Endothelial cell of umbilical vein (primary cell): ENCODE measurements at regions not wholly inside any gene's neighbourhood (a gene's known extent, or its start where the extent isn't known, plus 50 kb on each side); places are given as distances from the start of the nearest gene placed in this dataset.

Experiments
- BruUV-seq: library from RNA; stranded (reverse); fragments of 400-500 nt; replicated peaks from 2 replicates; lab custom pipeline; 2021; lab: Mats Ljungman, UMichigan
- CTCF ChIA-PET: fragments of 300-600, 350-600 bp; sonication (Branson Sonifier 250); formaldehyde crosslinking; loops from one replicate; lab custom pipeline; 2021; ENCODE audit warnings: antibody characterized with exemption, inconsistent platforms; lab: Charles Lee
- POLR2A ChIA-PET: fragments of 300-600, 350-600 bp; sonication (Branson Sonifier 250); formaldehyde crosslinking; loops from one replicate; lab custom pipeline; 2021; ENCODE audit warnings: antibody characterized with exemption, inconsistent platforms; lab: Charles Lee
- DNase-seq: peaks from one replicate; pipeline ENCODE4 v3.0.0-alpha.2; 2011; ENCODE audit warnings: low read depth, low spot score
- FAIRE-seq: peaks from 2 replicates; lab custom pipeline; 2011; peaks lifted over from hg19 to GRCh38; lab: Jason Lieb, UNC
- H2AFZ ChIP-seq: 2 replicates; pipeline ENCODE4 v1.6.0; 2012; ENCODE audit warnings: low read depth, low read length, control low read depth, inconsistent platforms
- H3K27ac ChIP-seq: 2 replicates; pipeline ENCODE4 v1.5.1; 2011; ENCODE audit warnings: low read depth, mild to moderate bottlenecking, control low read depth, low read length, moderate library complexity; ENCODE audit not compliant: insufficient read depth
- H3K27me3 ChIP-seq, 2 experiments: 2 replicates each; pipeline versions ENCODE4 v1.6.0 to v1.6.1; 2011; ENCODE audit warnings: low read length in 2 of 2, mixed read lengths in 1 of 2; ENCODE audit not compliant: control insufficient read depth in 2 of 2, insufficient read depth in 2 of 2
- H3K36me3 ChIP-seq, 2 experiments: 2 replicates in 1 of 2; 3 replicates in 1 of 2; pipeline ENCODE4 v1.5.1; 2011; ENCODE audit warnings: low read length in 2 of 2, mild to moderate bottlenecking in 1 of 2, moderate library complexity in 1 of 2; ENCODE audit not compliant: control insufficient read depth in 2 of 2, insufficient read depth in 2 of 2; ENCODE audit errors: extremely low read depth in 1 of 2
- H3K4me1 ChIP-seq: 3 replicates; pipeline ENCODE4 v1.5.1; 2011; ENCODE audit warnings: mild to moderate bottlenecking, low read length; ENCODE audit not compliant: control insufficient read depth, insufficient read depth; ENCODE audit errors: extremely low read depth
- H3K4me2 ChIP-seq: 2 replicates; pipeline ENCODE4 v1.6.1; 2011; ENCODE audit warnings: low read length, control low read depth, mixed read lengths; ENCODE audit not compliant: insufficient read depth
- H3K4me3 ChIP-seq, 3 experiments: fragments of 200-600 bp in 1 of 3; sonication (generic), shearing (Covaris generic) in 1 of 3; replicated peaks in 1 of 3; 2 replicates each; pipeline ENCODE4 v1.5.1; 2011 to 2016; ENCODE audit warnings: control low read depth in 3 of 3, low read length in 3 of 3, mild to moderate bottlenecking in 2 of 3, inconsistent platforms in 1 of 3, low read depth in 1 of 3, moderate library complexity in 1 of 3; ENCODE audit not compliant: insufficient read depth in 1 of 3
- H3K79me2 ChIP-seq: 2 replicates; pipeline ENCODE4 v1.6.0; 2012; ENCODE audit warnings: low read length, inconsistent platforms; ENCODE audit not compliant: control insufficient read depth, insufficient read depth
- H3K9ac ChIP-seq: replicated peaks from 2 replicates; pipeline ENCODE3; 2011; ENCODE audit warnings: low read length, control low read depth; ENCODE audit not compliant: insufficient read depth; ENCODE audit errors: extremely low read depth
- H3K9me1 ChIP-seq: replicated peaks from 3 replicates; pipeline ENCODE4 v1.6.0; 2011; ENCODE audit warnings: mild to moderate bottlenecking, low read length; ENCODE audit not compliant: control insufficient read depth, insufficient read depth; ENCODE audit errors: extremely low read depth
- H3K9me3 ChIP-seq: replicated peaks from 2 replicates; pipeline ENCODE4 v1.5.1; 2012; ENCODE audit warnings: low read length, inconsistent platforms; ENCODE audit not compliant: control insufficient read depth, insufficient read depth
- H4K20me1 ChIP-seq: replicated peaks from 2 replicates; pipeline ENCODE3; 2011; ENCODE audit warnings: mild to moderate bottlenecking, low read length; ENCODE audit not compliant: control insufficient read depth, insufficient read depth; ENCODE audit errors: extremely low read depth
- CTCF ChIP-seq, 2 donors: IDR thresholded peaks; 1 replicate in 1 of 2; 2 replicates in 1 of 2; pipeline ENCODE4 v1.5.1; 2011; ENCODE audit warnings: low read length in 2 of 2, mild to moderate bottlenecking in 2 of 2, moderate library complexity in 2 of 2, control low read depth in 1 of 2, inconsistent platforms in 1 of 2, low read depth in 1 of 2; ENCODE audit not compliant: insufficient read depth in 1 of 2; ENCODE audit errors: extremely low read depth in 1 of 2
- EZH2 ChIP-seq: IDR thresholded peaks from 2 replicates; pipeline ENCODE4 v1.6.1; 2012; ENCODE audit warnings: borderline replicate concordance, low read depth, mild to moderate bottlenecking, moderate library complexity, low read length, inconsistent platforms; ENCODE audit not compliant: severe bottlenecking
- FOS ChIP-seq: IDR thresholded peaks from 2 replicates; pipeline ENCODE4 v1.6.1; 2011; ENCODE audit warnings: mild to moderate bottlenecking, low read length, moderate library complexity, borderline replicate concordance; ENCODE audit not compliant: insufficient read depth
- GATA2 ChIP-seq: IDR thresholded peaks from 2 replicates; pipeline ENCODE4 v1.7.0; 2011; ENCODE audit warnings: low read depth, mild to moderate bottlenecking, moderate library complexity, mixed read lengths, low read length; ENCODE audit not compliant: insufficient read length, insufficient read depth
- JUN ChIP-seq: IDR thresholded peaks from 2 replicates; pipeline ENCODE4 v1.6.1; 2011; ENCODE audit warnings: borderline replicate concordance, low read depth; ENCODE audit not compliant: insufficient read length, insufficient read depth
- MAX ChIP-seq: IDR thresholded peaks from 2 replicates; pipeline ENCODE4 v1.6.1; 2011; ENCODE audit not compliant: insufficient read depth, insufficient read length
- MYC ChIP-seq: IDR thresholded peaks from one replicate; pipeline ENCODE4 v1.6.1; 2011; ENCODE audit warnings: mild to moderate bottlenecking, low read depth, low read length
- POLR2A ChIP-seq: IDR thresholded peaks from 2 replicates; pipeline ENCODE4 v1.6.1; 2012; ENCODE audit warnings: low read depth, mild to moderate bottlenecking, control low read depth, low read length
- POLR2AphosphoS5 ChIP-seq: IDR thresholded peaks from 2 replicates; pipeline ENCODE4 v1.6.1; 2012; ENCODE audit warnings: low read depth, mild to moderate bottlenecking, control low read depth, low read length, moderate library complexity; ENCODE audit not compliant: insufficient read depth
- dilution Hi-C: fragments of 300-500 bp; cut with MboI; formaldehyde crosslinking; loops from one replicate; pipeline ENCODE4 v1.15.0; 2019; ENCODE audit warnings: low sequenced_read_pairs; ENCODE audit not compliant: extremely low pct_ligation_motif_present
- intact Hi-C: fragments of 100-400 bp; cut with micrococcal nuclease; formaldehyde crosslinking; loops from one replicate; pipeline ENCODE4 v1.10.0; 2022

GRCh38 chr14:49989966-49990365 is 97.1 kb downstream of the ARF6 start:
- Histone ChIP-seq H3K9ac (no peak overlapping the region), H3K4me1 (peaks cover 5% of the 10 kb centered on the region), H3K9me3 (no peaks in the 10 kb centered on the region), H3K9me1 (no peaks in the 10 kb centered on the region), H4K20me1 (no peaks in the 10 kb centered on the region), H3K4me3 (no peak overlapping the region), H3K4me2 (no peak overlapping the region), H3K79me2 (no peaks in the 10 kb centered on the region), H3K36me3 (no peaks in the 10 kb centered on the region), H3K27ac (no peak overlapping the region), H3K27me3 (no peaks in the 10 kb centered on the region), H2AFZ (no peak overlapping the region)
- CTCF ChIA-PET = interaction anchor here (1.2 to 1.5 kb wide), 2 partner anchors 8 to 19 kb away, joined by 3 read pairs; no protein-coding TSS in a partner anchor
- dilution Hi-C loops (no loop called here), intact Hi-C loops (no loop called here)
- TF ChIP-seq MAX = no peak
- POLR2A ChIA-PET = interaction anchor here (0.7 kb wide), 1 partner anchor 11 kb away, joined by 3 read pairs; no protein-coding TSS in a partner anchor
- DNase-seq = no peak
- no peak for FAIRE-seq
- BruUV-seq = no TSS peak

GRCh38 chr14:49991491-49991890 is 98.6 kb downstream of the ARF6 start:
- DNase-seq (no peak), FAIRE-seq (no peak)
- Histone ChIP-seq H3K9me3 (no peaks in the 10 kb centered on the region), H3K79me2 (no peaks in the 10 kb centered on the region), H3K9ac (no peak overlapping the region), H3K9me1 (no peaks in the 10 kb centered on the region), H3K27ac (no peak overlapping the region), H4K20me1 (no peaks in the 10 kb centered on the region), H3K4me3 (no peak overlapping the region), H2AFZ (no peak overlapping the region), H3K4me2 (no peak overlapping the region), H3K4me1 (peaks cover 5% of the 10 kb centered on the region), H3K27me3 (no peaks in the 10 kb centered on the region), H3K36me3 (no peaks in the 10 kb centered on the region)
- dilution Hi-C loops (no loop called here), intact Hi-C loops (no loop called here)
- TF ChIP-seq POLR2A (no peak), MAX (no peak), EZH2 (no peak), FOS (no peak), POLR2AphosphoS5 (no peak), MYC (no peak), GATA2 (no peak), CTCF (IDR thresholded peaks at IDR 0.05; ENCODE audit: extremely low read depth in 1 of 2, insufficient read depth in 1 of 2, low read depth in 1 of 2, low read length in 2 of 2) (no peak), JUN (no peak)
- no TSS peak for BruUV-seq
- POLR2A ChIA-PET = no interaction called here
- CTCF ChIA-PET = interaction anchor here (0.9 to 1.4 kb wide), 4 partner anchors 9 to 138 kb away, joined by 3 to 5 read pairs (median 4); no protein-coding TSS in a partner anchor
